KMS-11 (cell line): ENCODE measurements at regions not wholly inside any gene's neighbourhood (a gene's known extent, or its start where the extent isn't known, plus 50 kb on each side); places are given as distances from the start of the nearest gene placed in this dataset.
"Not testable (repeated sequence)": the region's sequence is repeated elsewhere in the genome, so short reads cannot be mapped to it uniquely, and the experiment has no call there.

ENCODE experiments used
- H2AFZ ChIP-seq: fragments of 200-600 bp; sonication (generic); 2 replicates; pipeline ENCODE4 v1.6.1; 2016; ENCODE audit warnings: antibody characterized with exemption, mixed run types, low read depth
- H3K27ac ChIP-seq: fragments of 200-600 bp; sonication (generic); 2 replicates; pipeline ENCODE4 v1.6.1; 2016; ENCODE audit warnings: mild to moderate bottlenecking, mixed run types
- H3K27me3 ChIP-seq: fragments of 200-600 bp; sonication (generic); 2 replicates; pipeline ENCODE4 v1.6.1; 2017; ENCODE audit warnings: mild to moderate bottlenecking, low read depth, mixed run types, moderate library complexity; ENCODE audit not compliant: insufficient read depth
- H3K36me3 ChIP-seq: fragments of 200-600 bp; sonication (generic); 2 replicates; pipeline ENCODE4 v1.6.1; 2017; ENCODE audit warnings: mild to moderate bottlenecking, mixed run types; ENCODE audit not compliant: insufficient read depth
- H3K4me1 ChIP-seq: fragments of 200-600 bp; sonication (generic); 2 replicates; pipeline ENCODE4 v1.6.1; 2016; ENCODE audit warnings: mild to moderate bottlenecking, low read depth, mixed run types; ENCODE audit not compliant: poor library complexity, severe bottlenecking
- H3K4me2 ChIP-seq: fragments of 200-600 bp; sonication (generic); 2 replicates; pipeline ENCODE4 v1.7.0; 2016; ENCODE audit warnings: mild to moderate bottlenecking, mixed run types
- H3K4me3 ChIP-seq: fragments of 200-600 bp; sonication (generic); IDR thresholded peaks from 2 replicates; pipeline ENCODE4 v1.6.1; 2017; ENCODE audit warnings: low read depth, low read length, mixed read lengths; ENCODE audit not compliant: insufficient read depth
- H3K79me2 ChIP-seq: fragments of 200-600 bp; sonication (generic); 2 replicates; pipeline ENCODE4 v1.6.1; 2016; ENCODE audit warnings: low read depth, mixed run types; ENCODE audit not compliant: insufficient read depth
- H3K9ac ChIP-seq: fragments of 200-600 bp; sonication (generic); 2 replicates; pipeline ENCODE4 v1.6.1; 2016; ENCODE audit warnings: mild to moderate bottlenecking, mixed run types
- H4K20me1 ChIP-seq: fragments of 200-600 bp; sonication (generic); 2 replicates; pipeline ENCODE4 v1.6.1; 2016; ENCODE audit warnings: mild to moderate bottlenecking, mixed run types; ENCODE audit not compliant: insufficient read depth
- CTCF ChIP-seq: fragments of 200-600 bp; sonication (generic); conservative IDR thresholded peaks from 2 replicates; pipeline ENCODE4 v1.6.1; 2017; ENCODE audit warnings: low read depth, mild to moderate bottlenecking, antibody characterized with exemption, low read length, moderate library complexity, mixed read lengths

GRCh38 chrX:79026742-79027141, 81.6 kb downstream of the P2RY10 start:
- not testable (repeated sequence) for H3K9ac ChIP-seq, H3K27ac ChIP-seq, H4K20me1 ChIP-seq, H3K79me2 ChIP-seq, H3K27me3 ChIP-seq, H2AFZ ChIP-seq, H3K4me2 ChIP-seq, H3K4me1 ChIP-seq, H3K36me3 ChIP-seq, H3K4me3 ChIP-seq

- Histone ChIP-seq H3K27ac (peak overlapping the region; percentile 40; the same call in 1 of the 2 replicates), H3K4me3 (no peak overlapping the region), H3K79me2 (no peaks in the 10 kb centered on the region), H3K4me2 (peak overlapping the region; percentile 71), H3K27me3 (no peaks in the 10 kb centered on the region), H3K9ac (no peak overlapping the region), H4K20me1 (no peaks in the 10 kb centered on the region), H3K4me1 (peaks cover 29% of the 10 kb centered on the region), H3K36me3 (no peaks in the 10 kb centered on the region), H2AFZ (no peak overlapping the region; the same call in 1 of the 2 replicates)
- no peak for TF ChIP-seq CTCF
These were observed 90.2 kb downstream of the P2RY10 start for GRCh38 chrX:79035421-79035820.

- Histone ChIP-seq H2AFZ (no peak overlapping the region; the same call in 1 of the 2 replicates), H3K4me2 (peak overlapping the region; percentile 71), H3K36me3 (no peaks in the 10 kb centered on the region), H3K27ac (peak overlapping the region; percentile 22; the same call in 1 of the 2 replicates), H3K27me3 (no peaks in the 10 kb centered on the region), H3K79me2 (no peaks in the 10 kb centered on the region), H4K20me1 (no peaks in the 10 kb centered on the region), H3K4me3 (no peak overlapping the region), H3K9ac (no peak overlapping the region), H3K4me1 (peaks cover 29% of the 10 kb centered on the region)
- TF ChIP-seq CTCF, result no peak
These were observed 91.1 kb downstream of the P2RY10 start for GRCh38 chrX:79036157-79036880.

GRCh38 chrX:79065696-79066095, 78.8 kb upstream of the GPR174 start:
- Histone ChIP-seq H3K4me2 (no peak overlapping the region), H3K79me2 (no peaks in the 10 kb centered on the region), H3K27me3 (no peaks in the 10 kb centered on the region), H3K36me3 (no peaks in the 10 kb centered on the region), H2AFZ (no peak overlapping the region), H3K4me1 (no peaks in the 10 kb centered on the region), H4K20me1 (no peaks in the 10 kb centered on the region), H3K9ac (no peak overlapping the region), H3K4me3 (no peak overlapping the region), H3K27ac (no peak overlapping the region)
- no peak for TF ChIP-seq CTCF

GRCh38 chrX:79078114-79078513, 66.4 kb upstream of the GPR174 start:
- peaks cover 9% of the 10 kb centered on the region for H3K4me1 ChIP-seq
- no peak overlapping the region for H3K4me2 ChIP-seq
- H3K36me3 ChIP-seq, result no peaks in the 10 kb centered on the region
- H3K27me3 ChIP-seq, result no peaks in the 10 kb centered on the region
- no peak overlapping the region for H3K27ac ChIP-seq
- no peak overlapping the region for H3K4me3 ChIP-seq
- H2AFZ ChIP-seq, result no peak overlapping the region
- TF ChIP-seq CTCF, result no peak
- H3K79me2 ChIP-seq, result no peaks in the 10 kb centered on the region
- H4K20me1 ChIP-seq, result no peaks in the 10 kb centered on the region
- no peak overlapping the region for H3K9ac ChIP-seq
